Right lobe of liver (tissue), 4 donors: ENCODE measurements at regions not wholly inside any gene's neighbourhood (a gene's known extent, or its start where the extent isn't known, plus 50 kb on each side); places are given as distances from the start of the nearest gene placed in this dataset.

Experiments
- CTCF ChIP-seq, 4 donors: fragments of 200-600 bp in 3 of 4; fragments of 450-650 bp in 1 of 4; IDR thresholded peaks; one replicate each; pipeline versions ENCODE4 v1.5.1 to v1.8.0; 2016 to 2022; ENCODE audit warnings: antibody characterized with exemption in 4 of 4, mild to moderate bottlenecking in 2 of 4
- POLR2A ChIP-seq: fragments of 450-650 bp; IDR thresholded peaks from one replicate; pipeline ENCODE4 v1.6.1; 2017; ENCODE audit warnings: antibody characterized with exemption, mild to moderate bottlenecking
- donor health status: DM: no; HTN: no; CAD: no.
- donor health status: DM: no; HTN: no; CAD: no.
- donor health status: DM: no; HTN: yes; CAD: no.

- no peak for TF ChIP-seq CTCF (IDR thresholded peaks at IDR 0.05)
- TF ChIP-seq POLR2A: no peak
Observed at GRCh38 chr17:77790143-77790829, 168.2 kb upstream of the TNRC6C start.
